GM18868 (cell line): ENCODE measurements at regions not wholly inside any gene's neighbourhood (a gene's known extent, or its start where the extent isn't known, plus 50 kb on each side); places are given as distances from the start of the nearest gene placed in this dataset.

ENCODE experiments used
- ATAC-seq: cut with Tn5 transposase; IDR thresholded peaks from one replicate; pipeline ENCODE4 v1.9.1; 2021; ENCODE audit warnings: mild to moderate bottlenecking, moderate library complexity; ENCODE audit not compliant: unreplicated experiment

DNA sequence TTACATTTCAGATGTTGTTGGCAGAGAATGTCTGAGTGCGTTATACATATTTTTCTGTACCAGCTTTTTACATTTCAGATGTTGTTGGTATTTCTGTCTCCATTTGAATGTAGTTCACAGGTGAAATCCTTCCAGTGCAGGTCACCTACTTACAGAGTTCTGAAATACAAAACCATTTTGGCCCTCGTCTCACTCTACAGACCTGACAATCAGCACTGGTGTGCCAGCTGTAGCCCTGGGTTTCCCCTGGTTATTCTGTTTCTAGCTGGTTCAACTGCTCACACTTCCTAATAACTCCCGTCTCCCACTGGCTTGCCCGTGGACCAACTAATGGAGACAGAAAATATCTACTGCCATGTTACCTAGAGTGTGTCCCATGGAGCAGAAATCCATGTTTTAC is 87.5 kb upstream of the CDIN1 start:
- no peak for ATAC-seq

DNA sequence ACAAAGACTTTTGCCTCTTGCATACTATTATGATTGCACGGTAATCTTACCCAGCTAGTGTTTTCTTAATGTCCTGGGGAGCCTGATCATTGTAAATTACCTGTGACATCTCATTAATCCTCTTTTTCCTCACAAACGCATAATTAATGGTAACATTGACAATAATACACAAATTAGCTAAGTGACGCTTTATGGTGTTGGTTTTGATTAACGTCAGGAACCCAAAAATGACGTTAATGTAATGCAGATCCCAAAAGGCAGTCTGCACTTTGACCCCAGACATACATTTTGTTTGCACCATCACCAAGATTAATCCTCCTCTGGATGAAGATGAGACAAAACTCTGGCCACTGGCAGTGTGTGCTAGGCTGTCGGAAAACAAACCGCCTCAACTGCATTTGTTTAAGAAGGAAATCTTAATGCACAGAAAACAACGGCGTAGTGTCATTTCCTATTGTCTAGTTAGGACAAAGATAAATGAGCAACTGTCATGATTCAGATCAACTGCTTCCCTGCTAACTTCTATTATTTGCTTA is 83.9 kb upstream of the CDIN1 start:
- no peak for ATAC-seq

DNA sequence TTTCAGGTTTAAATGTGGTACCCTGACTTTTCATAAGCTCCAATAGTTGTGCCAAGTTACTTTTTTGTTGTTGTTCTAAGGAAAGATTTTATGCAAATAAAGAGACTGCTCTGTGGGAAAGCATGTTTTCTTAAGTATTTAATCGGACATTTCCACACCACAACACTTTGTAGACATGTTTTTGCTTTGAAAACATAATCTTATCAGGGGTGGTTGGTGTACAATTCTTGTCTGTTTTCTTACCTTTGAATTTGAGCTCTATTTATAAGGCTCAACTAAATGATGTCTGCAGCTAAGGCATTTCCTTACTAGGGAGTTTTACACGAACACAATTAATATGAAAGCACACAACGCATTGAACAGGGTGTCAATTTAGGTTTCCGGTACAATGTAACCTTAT is 81.5 kb upstream of the CDIN1 start:
- ATAC-seq = no peak

DNA sequence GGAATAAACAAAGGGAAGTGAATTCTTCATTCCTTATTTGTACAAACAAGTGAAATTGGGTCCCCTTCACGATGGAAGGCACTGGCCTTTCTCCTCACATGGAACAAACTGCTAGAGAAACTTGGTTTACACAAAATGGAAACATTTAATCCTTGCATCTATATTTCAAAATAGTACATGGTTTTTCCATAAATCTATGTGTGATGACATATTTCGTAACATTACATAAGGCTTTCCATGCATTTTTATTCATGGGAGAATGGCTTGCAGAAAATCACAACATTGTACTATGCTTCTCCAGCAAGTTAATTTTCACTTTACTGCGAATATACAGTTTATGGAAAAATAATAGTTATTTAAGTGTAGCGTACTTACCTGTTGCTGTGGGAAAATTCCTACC is 81.0 kb upstream of the CDIN1 start:
- ATAC-seq = no peak

DNA sequence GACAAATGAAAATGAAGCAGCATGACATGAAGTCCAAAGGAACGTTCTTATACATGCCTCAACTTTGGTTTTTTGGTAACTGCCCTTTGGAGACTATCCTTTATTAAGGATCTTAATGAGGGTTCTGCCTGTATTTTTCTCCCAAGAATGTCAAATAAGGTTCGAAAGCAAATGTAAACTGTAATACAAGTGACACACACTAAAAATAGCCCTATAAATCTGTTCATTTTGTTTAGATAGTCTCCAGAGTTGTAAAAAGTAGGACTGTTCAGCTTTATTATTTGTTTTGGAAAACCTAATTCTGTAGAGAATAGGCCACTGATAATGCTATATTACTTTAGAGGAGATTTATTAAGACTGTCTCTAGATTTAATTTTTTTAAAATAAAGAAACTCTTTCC is 80.5 kb upstream of the CDIN1 start:
- ATAC-seq = no peak

DNA sequence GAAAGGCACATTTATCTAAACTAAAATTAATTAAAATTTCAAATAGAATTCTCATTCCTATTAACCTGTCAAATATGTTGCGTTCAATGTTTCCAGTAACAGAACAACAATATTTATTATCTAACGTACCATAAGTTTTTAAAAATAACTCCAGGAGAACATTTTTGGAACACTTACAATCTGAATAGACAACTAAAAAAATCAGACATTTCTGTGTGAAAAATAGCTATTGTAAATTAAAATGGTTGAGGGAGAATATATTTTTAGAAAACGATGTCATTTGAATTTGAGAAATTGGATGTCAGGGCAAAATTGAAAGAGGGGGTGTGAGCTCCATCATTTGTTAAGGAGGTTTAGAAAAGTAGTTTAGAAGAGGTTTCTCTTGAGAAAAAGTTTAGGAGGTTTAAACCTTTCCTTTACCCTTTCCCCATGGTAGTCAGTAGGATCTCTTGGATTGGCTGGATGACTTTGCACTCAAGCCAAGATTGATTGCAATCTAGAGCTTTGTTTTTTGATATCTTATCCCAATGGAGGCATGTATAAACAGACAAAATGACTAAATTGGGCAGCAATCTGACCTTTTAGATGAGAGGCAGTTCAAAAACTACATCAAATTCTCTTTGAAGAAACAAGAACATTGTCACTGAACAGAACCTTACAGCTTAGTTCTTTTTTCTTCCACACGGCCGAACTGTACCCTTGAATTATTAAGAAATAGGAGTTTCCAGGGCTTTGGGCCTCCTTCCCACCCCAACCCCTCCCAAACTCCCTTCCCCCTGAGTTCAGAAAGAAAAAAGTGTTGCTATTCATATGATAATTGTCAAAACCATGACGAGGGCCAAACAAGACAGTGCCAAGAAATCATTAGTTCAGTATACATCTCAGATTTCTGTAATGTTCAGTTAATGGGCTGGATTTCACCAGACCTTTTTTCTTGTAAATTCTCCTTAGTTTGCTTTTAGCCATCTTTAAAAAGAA is 79.7 kb upstream of the CDIN1 start:
- no peak for ATAC-seq

DNA sequence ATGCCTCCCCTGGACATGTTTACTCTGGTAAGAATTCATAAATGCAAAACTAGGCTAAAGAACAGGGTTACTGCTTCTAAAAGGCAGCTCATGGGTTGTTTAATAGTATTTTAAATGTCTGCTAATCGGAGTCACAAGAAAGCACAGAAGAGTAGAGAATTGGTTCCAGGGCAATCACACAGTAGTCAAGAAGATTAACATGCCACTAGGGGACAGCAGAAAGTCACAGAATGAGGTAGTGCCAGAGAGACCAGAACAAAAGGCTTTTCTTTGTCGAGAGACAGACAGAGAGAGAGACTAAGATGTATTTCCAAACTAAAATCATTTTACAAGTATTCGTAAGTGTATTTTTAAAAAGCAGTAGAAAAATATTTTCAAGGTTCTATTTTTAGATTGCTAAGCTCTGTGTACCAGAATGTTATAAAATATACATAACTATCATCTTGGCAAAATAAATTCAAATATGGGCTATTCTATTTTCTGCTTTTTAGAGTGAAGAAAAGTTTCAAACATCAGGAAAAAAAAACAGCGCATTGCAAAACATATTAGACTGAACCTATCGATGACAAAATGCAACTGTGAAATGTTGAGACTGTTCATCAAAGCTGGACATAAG is 78.3 kb upstream of the CDIN1 start:
- peak; percentile 95 for ATAC-seq

DNA sequence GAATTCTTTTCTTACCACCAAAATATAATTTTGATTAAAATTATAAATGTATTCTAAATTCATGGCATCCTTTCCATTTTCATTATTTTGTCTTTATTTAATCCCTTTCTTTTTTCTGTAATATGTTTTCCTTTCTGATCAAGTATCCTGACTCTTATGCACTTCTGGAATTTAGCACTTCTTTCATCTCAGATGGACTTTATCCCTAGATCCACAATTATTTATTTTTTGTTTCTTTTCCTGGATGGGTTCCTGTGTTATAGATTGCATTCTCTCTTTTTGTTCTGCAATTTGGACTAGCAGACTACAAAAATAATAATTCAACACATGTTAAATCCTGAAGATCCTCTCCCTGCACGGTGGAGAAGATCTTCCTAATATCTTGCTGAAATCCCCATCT is 76.9 kb upstream of the CDIN1 start:
- no peak for ATAC-seq

DNA sequence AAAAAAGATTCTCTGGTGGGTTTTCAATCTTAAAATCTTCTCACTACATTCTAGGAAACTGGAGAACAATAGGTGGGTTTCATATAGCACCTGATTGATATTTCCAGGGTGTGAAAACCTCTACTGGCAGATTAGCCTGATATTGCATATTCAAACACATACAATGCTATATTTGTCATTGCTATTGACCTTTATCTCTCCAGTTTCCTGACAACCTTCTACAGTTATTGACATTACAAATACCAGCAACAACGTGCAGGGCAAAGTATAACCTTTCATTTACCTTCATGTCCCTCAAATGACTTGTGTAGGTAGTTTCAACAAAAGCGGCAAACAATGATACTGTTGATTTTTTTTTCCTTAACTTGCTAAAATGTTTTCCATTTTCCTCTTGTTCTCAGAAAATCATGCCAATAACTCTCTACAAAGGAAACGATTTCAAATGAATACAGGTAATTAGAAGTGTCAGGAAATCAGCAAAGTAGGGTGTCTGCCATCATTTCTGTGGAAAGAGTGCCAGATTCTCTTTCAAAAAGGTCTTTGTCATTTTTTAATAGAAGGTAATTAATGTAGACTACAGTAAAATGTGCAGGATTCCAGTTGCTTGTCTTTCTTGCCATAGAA is 72.6 kb upstream of the CDIN1 start:
- ATAC-seq = no peak

DNA sequence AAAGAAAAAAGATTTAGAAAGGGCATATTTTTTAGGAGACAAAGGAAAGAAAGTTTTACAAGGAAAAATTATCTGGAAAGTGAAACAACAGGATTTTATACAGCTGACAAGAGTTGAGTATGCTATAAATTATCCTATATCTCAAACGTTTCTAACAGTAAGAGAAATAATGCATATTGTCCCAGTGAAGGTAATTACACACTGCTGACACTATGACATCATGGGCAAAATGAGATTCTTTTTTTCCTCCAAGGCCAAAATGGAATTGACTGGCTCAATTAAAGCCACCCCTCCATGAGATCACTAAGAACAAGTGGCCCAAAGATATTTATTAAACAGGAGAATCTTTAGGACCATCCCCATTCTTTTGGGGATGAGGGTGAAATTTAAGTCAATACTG is 72.0 kb upstream of the CDIN1 start:
- no peak for ATAC-seq

DNA sequence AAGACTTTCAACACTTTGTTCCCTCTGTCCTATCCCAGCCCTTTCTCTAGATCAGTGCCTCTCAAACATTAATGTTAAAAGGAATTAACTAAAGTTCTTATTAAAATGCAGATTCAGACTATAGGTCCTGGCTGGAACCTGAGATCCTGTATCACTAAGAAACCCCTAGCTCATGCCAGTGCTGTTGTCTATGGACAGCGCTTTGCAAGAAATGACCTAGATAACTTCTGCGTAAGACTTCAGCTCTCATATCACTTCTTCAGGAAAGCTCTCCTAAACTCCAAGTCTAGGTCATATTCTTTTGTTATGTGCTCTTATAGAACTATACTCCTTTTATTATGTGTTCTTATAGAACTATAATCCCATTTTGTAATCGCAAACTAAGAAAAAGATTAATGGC is 67.8 kb upstream of the CDIN1 start:
- no peak for ATAC-seq

DNA sequence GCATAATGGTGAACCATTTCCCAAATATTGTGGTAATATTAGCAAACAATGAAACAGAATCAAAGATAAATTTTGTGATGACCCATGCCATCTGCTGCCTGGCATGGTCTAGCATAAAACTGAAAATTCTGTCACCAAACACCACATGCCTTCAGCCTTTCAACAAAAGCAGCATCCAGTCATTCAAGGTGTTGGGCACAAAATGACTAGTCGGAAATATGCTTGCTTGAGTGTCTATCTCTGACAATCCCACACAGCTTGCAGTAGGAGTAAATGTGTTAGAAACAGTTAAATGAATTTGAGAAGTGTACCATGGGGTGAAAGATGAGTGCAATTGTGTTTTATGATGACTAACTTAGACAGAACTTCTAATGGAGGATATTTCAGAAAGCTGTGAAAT is 61.7 kb upstream of the CDIN1 start:
- ATAC-seq = no peak

DNA sequence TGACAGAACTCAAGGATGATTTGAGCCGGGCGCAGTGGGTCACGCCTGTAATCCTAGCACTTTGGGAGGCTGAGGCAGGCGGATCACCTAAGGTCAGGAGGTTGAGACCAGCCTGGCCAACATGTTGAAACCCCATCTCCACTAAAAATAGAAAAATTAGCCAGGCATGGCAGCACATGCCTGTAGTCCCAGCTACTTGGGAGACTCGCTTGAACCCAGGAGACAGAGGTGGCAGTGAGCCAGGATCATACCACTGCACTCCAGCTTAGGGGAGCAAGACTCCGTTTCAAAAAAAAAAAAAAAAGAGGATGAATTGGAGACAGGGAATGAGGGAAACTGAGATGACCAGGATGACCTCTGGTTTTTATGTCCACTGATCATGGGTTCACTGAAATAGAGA is 60.4 kb upstream of the CDIN1 start:
- no peak for ATAC-seq

DNA sequence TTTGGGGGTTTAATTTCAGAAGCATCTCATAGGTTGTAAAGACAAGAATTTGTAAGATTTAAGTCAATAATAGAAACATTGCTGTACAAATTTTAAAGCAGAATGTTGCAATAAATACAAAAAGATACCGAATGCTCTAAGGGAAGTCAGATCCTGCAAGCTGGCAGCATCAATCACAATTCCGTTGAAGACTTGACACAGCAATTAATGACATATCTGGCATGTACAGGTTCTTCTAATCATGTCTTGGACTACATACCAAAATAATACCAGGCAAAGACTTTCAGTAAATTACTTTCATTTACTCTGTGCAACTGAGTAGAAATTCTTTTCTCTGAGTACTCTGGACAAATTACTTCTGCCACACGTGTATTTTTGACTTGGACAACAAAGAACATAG is 54.0 kb upstream of the CDIN1 start:
- ATAC-seq = no peak

DNA sequence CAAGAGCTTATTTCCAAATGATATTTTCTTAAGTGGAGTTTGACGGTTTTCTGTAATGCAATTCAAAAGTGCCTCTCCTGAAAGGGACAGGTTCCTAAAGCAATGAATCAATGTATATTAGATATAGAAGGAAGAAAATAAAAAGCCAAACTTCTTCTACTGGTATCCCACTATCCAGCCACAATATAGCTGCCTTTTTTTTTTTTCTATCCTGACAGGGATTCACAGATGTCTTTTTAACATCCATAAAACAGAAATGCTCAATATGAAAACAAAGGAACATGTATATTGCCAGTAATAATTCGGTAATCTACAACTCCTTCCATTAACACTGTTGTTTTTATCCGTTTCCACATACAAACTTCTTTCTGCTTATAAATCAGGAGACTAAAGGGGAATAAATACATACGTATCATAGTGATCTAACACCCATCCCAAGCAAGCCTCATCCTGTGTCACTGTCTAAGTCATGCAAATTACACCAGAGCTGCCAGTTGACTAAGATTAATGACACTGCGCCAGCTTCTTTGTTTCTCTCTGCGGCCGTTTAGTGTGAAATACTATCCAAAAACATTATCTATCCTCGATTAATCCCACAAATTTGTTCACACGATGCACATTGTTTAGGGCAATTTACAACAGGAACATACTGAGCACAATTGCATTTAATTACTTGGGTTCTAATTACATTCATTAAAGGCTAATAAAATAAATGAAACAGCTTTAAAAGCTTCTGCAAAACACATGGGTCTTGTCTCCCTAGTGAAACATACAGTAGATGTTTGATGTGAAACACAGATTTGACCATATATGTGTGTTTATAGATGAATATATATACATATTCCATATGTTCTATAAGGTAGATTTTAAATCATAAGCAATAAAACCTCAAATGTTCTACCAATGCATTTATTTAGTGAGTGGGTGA is 51.9 kb upstream of the CDIN1 start:
- no peak for ATAC-seq

DNA sequence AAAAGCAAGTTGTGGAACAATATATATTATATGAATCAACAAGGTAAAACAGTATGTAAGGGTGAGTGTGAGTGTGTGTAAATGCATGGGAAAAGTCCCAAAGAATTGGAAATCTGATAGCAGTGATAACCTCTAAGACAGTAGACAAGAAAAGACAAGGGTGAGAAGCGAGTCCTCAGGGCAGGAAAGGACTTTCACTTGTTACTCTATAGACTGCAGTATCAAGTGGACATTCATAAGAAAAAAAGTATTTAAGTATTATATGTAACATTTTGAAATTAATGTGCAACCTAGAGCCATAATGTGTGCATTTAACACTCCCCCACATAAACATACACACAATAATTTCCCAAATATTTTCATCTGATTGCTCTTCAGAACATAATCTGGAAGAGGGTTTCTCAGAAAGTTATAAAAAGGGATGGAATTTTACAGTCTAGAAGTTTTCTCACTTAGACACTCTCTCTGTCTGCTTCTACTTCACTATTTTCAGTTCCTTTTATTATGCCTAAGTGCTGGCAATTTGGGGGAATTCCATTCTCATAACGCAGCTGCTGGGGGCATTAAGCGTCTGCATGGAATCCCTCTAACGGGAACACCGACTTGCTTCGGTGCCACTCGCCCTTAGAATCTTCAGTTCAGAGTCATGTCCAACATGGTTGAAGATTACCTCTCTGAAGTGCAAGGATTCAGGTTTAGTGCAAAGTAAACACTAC is 50.0 kb upstream of the CDIN1 start:
- peak; percentile 96 for ATAC-seq
